MV-4-11 (cell line): ENCODE measurements at regions not wholly inside any gene's neighbourhood (a gene's known extent, or its start where the extent isn't known, plus 50 kb on each side); places are given as distances from the start of the nearest gene placed in this dataset.
A peak's percentile ranks its signal among the peaks of the same experiment; 100 is the strongest.
"Not testable (repeated sequence)": the region's sequence is repeated elsewhere in the genome, so short reads cannot be mapped to it uniquely, and the experiment has no call there.

Source experiments
- DNase-seq: peaks from one replicate; lab custom pipeline; 2025; lab: John Stamatoyannopoulos, UW

DNA sequence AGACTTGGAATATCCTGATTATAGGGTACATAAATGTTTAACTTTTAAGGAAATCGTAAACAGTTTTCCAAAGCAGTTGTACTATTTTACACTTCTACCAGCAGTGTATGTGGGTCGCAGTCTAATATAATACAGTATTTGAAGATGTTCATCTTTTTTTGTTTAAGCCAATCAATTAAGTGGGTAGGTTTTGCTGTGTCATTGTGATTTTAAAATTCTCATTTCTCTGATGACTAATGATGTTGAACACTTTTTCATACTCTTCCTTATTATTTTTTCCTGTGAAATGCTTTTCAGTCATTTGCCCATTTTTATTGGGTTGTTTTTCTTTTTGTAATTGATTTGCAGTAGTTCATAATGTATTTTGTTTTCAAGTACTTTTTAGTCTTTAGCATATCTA lies 2689.7 kb downstream of the PCDH9 start:
- DNase-seq: no peak

DNA sequence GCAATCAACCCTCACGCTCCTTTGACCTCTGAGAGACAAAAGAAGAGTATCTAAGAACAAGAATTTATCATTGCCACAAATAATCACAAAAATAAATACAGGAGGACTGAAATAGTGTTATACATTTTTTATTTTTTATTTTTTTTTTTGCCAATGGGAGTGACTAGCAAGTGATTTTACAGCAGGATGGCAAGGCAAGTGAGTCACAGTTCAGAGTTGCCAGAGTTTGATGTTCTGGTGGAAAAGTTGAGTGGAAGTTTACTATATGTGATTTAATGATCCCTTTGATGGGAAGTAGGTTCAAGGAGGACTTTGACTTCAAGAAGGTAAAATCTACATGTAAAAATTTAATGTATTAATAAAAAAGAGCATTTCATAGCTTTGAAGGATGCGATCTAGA lies 2691.4 kb downstream of the PCDH9 start:
- no peak for DNase-seq

DNA sequence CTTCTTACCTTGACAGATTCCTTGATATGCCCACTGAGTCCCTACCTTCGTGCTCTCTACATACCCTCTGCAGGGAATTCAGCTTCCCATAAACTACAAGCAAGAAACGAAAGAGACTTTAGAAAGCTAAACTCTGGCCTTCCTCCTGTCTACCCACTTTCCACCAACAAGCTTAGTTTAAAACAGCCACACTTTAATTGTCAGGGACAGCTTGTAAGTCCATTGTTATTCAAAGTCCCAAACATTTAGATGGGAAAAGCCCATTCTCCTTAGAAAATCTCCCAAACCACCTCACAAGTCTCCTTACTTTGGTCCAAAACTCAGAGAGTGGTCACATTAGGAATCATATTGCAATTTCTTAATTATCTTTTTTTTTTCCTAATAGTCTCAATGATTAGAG lies 2695.8 kb downstream of the PCDH9 start:
- DNase-seq: no peak

DNA sequence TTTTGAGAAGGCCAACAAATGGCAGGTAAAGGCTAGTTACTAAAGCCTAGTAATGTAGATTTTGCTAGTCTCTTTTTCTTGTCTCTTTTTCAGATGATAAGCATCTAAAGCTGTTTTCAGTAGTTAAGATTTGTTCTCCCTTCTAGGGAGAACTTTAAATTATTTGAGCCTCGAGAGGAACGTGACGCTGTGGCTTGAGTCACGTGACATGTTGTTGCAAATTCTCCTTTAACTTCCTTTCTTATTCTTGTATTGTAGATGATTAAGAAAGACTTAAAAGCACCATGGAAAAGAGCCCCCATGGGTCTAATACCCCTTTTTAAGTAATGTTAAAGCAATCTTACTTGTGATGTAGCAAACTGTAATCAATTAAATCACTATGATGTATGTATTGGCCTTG lies 2698.7 kb downstream of the PCDH9 start:
- DNase-seq: no peak

DNA sequence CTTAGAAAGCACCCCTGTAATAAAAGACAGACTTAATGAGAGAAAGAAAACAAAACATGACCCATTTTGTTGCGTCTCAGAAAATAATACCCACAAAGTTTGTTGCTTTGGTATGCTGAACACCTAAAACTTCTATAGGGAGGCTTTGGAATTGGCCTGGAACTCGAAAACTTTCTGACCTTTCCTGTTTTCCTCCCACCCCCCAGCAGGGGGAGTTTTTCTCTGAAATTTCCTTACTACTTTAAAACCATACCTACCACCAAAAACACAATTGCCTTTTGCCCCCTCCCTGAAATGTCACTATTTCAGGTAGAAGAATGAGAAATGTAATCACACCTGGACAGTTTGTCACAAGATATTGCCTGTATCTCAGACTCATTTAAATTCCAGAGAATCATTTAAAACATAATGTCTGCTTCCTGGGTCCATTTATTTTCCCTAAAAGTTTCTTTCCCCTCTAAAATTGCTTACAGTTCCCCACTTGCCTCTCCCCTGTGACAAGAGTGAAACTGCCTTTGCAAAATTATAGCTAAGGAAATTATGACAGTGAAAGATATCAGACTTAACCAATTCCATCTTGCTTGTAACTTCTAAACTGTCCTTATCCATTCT lies 2700.2 kb downstream of the PCDH9 start:
- peak; percentile 3 for DNase-seq

DNA sequence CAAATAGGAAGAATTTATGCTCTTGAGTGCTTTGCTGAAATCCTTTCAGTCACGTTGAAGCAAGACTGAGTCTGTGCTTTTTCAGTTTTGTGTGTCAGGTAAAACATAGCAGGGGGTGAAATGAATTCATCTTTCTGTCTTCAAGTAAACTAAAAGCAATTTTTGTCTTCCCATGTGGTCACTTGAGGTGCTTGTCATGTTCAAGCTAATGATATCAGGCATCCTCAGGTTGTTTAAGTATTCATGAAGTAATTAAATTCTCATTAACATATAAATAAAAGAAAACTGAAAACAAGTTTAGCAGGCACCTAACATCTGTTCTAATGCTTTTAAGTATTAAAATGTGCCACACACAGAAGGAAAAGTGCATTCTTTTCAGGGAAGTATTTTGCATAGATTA lies 2701.3 kb downstream of the PCDH9 start:
- DNase-seq: no peak

DNA sequence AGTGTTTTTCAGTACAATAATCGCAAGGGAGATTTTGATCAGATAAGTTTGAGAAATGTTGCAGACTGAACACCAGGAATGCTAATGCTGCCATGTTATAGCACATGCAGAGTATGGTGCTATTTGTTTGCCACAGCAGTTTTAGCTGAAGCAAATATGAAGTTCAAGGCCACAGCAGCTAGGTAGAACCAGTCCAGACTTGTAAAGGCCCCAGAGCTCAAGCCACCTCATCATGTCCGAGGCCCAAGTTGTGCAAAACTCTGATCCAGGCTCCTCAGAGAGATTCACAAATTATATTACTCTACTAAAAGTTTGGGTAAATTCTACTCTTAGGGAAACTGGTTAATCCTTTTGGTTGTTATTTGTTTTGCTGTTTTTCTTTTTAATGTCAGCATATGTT lies 2702.6 kb downstream of the PCDH9 start:
- no peak for DNase-seq

DNA sequence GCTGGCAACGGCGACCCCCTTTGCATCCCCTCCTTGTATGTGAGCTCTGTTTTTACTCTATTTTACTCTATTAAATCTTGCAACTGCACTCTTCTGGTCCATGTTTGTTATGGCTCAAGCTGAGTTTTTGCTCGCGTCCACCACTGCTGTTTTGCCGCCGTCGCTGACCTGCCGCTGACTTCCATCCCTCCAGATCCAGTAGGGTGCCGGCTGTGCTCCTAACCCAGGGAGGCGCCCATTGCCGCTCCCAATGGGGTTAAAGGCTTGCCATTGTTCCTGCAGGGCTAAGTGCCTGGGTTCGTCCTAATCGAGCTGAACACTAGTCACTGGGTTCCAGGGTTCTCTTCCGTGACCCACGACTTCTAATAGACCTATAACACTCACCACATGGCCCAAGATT lies 2704.4 kb downstream of the PCDH9 start:
- DNase-seq: no peak

DNA sequence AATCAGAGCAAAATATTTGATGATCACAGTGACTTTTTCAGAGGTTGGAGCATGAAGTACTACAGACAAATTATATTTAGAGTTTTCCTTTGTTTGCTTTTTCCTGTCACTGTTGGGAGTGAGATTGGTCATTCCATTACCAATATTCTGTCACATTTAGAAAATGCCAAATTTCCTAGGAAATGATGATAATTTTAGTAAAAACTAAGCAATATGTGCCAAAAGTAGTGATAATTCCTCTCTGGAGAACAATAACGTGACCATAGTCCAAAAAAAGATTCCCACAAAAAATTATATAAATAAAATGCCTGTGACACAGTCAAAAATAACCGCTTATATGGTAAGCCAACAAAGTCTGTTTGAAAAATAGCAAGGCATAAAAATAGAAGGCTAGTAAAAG lies 2719.4 kb downstream of the PCDH9 start:
- DNase-seq: no peak

DNA sequence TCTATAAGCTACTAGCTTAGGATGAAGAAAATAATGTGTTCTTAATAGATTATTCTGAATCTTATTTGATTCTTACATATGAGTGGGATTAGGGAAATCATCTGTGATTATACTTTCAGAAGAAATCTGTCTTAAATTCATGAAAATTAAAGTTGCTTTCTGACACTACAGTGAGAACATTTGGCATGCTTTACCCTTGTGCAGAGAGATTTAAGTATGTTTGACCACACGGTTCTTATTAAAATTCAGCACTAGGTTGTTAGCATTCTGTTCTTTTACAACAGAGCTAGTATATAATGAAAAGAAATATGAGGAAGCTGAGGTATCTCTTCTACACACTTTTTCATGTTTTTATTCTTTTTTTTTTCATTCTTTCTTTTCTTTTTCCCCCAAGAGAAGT lies 2723.9 kb downstream of the PCDH9 start:
- DNase-seq: no peak

DNA sequence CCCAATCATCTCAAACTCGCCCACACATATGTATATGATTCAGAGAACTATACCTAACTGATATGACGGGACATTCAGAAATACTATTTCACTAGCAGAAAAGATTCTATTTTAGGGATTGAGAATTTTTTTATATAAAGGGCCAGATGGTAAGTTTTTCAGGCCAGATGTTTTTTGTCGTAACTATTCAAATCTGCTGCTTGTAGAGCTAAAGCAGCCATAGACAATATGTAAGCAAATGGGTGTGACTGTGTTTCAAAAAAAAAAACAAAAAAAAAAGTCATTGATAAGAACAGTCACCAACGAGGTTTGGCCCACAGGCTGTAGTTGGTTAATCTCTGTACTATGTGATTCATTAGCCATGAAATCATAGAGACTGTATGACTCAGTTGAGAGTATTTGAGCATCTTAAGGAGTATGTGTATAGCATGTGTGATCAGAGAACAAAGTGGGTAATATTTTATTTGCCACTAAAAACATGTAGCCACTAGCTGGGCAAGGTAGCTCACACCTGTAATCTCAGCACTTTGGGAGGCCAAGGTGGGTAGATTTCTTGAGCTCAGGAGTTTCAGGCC lies 2724.7 kb downstream of the PCDH9 start:
- no peak for DNase-seq

DNA sequence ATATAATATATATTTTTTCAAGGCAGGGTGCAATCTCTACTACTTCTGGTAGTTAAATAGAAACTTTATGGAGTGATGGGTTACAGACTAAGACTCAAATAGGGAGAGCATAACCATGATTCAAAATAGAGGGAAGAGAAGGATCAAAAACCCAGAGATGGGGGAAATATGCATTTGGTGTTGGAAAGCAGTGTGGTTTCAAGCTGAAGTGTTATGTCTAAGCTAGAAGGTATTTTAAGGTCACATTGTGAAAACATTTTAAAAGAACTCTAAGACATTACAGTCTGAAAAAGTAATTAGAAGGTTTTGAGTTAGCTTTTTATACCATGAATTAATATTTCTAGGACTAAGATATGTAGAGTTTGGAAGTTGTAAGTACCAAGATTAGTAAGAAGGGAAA lies 2741.4 kb downstream of the PCDH9 start:
- no peak for DNase-seq

DNA sequence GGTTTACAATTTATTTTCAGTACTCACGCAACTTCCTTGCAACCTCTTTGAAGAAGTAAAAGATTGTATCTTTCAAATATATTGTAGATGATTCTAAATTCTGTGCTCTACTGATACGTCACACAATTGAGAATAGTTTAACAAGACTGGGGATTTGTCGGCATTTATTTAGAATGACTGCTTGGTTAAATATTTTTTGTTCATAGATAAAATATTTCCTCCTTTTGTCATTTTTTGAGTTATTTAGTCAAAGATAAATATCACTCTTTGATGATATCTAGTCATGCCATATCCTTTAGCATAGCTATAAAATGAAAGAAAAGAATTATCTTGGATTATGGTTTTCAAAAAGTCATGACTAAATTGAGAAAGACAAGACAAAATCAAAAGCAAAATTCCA lies 2747.8 kb downstream of the PCDH9 start:
- no peak for DNase-seq

DNA sequence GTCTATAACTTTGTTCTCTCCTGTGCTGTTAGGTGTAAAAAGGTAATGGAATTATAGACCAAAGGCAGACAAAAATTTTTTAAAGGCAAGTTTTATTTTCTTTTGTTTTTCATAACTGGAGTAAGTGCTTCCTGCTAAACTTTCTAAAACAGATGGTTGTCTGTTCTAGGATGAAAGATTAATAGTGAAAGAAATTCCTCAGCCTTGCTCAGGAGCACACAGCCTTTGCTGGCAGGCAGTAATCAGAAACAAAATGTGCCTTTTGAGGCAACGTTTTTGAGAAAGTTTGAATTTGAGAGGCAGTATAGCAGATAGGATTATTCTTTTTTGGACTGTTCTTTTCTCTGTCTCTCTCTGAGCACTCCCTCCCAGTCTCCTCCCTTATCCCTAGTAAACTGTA lies 2749.5 kb downstream of the PCDH9 start:
- DNase-seq: no peak

DNA sequence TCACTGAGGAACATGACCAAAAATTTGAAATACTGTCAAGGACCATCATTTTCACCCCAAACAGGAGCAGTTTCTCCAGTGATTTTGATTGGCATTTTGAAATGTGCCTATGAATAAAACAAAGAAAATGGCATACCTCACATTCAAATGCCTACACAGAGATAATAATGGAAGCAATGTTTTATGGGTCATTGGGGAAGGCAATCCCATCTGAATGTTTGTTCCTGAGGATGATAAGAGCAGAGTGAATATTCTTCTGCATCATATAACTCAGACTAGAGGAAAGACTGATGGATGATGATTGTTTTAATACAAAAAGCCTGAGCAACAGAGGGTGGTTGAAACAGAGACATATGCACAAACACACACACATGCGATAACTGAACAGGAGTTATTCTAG lies 2749.9 kb downstream of the PCDH9 start:
- DNase-seq: no peak

DNA sequence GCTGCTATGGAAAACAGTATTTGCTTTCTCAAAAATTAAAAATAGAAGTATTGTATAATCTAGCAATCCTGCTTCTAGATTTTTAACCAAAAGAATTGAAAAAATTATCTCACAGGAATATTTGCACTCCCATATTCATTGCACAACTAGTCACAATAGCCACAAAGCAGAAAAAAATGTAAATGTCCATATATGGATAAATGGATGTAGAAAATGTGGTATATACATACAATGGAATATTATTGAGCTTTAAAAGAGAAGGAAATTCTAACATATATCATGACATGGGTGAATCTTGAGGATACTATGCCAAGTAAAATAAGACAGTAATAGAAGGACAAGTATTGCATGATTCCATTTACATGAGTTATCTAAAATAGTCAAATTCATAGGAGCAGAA lies 2753.0 kb downstream of the PCDH9 start:
- DNase-seq: no peak

DNA sequence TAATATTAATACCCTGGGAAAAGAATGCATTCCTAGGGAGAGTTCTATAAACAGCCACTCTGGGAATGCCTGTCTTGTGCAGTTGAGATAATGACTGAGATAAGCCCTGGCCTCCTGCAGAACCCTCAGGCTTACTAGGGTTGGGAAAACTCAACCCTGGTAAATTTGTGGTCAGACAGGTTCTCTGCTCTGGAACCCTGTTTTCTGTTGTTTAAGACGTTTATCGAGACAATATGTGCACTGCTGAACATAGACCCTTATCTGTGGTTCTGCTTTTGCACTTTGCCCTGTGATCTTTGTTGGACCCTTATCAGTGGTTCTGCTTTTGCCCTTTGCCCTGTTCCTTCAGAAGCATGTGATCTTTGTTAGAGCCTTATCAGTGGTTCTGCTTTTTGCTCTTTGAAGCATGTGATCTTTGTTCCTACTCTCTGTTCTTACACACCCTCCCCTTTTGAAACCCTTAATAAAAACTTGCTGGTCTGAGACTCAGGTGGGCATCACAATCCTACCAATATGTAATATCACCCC lies 2754.0 kb downstream of the PCDH9 start:
- DNase-seq: not testable (repeated sequence)

DNA sequence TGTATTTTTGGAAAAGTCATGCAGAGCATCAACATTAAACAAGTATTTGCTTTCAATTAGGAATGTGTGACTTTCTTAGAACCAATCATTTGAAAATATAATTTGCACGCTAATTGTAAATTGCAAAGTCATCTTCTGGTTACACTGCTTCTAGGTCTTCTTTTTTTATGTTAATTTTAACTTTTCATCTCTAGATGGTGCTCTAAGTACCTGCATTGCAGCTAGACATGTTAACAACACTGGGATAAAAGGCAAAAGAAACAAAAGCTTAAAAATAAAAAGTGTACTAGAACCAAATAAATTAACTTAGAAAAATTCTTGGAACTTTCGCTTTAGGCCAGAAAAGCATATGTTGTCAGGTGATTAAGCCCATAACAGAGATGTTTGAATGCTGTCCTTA lies 2758.2 kb downstream of the PCDH9 start:
- DNase-seq: no peak

DNA sequence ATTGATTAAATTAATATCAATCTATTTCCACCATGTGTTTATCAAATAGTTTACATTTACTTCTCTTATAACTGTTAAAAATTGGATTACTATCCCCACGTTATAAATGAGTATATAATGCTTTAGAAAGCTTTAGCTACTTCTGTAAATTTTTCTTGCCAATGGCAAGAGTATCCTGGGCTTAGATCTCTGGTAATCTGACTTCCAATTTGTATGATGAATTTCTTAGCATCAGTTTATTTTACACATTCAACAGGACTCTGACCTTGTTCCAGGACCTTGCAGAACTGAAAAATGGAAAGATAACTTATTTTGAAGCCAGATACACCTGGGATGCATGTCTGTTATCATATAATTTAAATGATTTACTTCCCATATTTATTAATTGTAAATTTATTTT lies 2759.4 kb downstream of the PCDH9 start:
- no peak for DNase-seq

DNA sequence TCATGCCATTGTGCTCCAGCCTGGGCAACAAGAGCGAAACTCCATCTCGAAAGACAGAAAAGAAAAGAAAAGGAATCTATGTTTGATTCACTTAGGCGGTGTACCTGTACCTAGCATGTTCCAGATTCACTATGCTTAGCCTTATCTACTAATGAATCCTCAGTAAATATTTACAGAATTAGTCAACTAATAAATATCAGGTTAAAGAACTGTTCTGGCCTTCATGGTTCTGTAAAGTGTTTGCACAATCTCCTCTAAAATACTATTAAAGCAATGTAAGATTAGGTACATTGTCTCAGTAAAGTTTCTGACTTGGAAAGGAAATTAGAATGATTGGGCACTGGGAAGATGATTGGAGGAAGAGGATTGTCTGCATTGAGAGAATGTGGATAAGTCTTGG lies 2770.4 kb downstream of the PCDH9 start:
- no peak for DNase-seq

DNA sequence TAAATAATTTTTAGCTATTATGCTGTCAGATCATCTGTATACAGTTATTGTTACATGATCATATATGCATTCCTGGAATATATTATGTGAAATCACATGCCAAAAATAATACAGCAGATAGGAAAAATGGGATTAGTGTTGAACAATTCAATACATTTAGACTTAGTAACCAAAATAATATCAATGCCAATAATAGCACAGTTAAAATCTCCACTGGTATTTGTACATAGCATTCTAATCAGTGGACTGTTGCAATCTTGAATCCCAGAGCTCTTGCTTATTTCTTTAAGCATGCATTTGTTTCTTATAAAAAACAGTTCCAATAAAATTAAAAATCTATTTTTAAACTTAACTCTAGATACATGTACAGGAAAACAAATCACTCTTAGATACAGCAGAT lies 2772.2 kb downstream of the PCDH9 start:
- no peak for DNase-seq

DNA sequence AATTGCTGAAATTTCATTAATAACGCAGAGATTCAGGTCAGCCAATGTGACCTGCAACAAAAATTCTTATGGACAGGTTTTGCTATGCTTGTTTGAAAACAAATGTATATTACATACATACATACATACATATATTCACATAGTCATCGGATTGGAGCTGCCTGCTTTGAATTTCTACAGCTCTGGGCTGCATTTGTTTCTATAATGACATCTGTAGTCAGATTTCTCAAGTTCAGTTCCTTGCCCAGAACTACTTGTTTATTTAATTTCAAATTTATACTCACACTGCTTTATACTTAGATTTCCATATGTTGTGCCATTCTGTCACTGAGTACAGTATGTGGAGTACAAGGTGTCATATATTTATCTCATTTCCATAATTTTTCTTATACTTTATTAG lies 2775.0 kb downstream of the PCDH9 start:
- no peak for DNase-seq

DNA sequence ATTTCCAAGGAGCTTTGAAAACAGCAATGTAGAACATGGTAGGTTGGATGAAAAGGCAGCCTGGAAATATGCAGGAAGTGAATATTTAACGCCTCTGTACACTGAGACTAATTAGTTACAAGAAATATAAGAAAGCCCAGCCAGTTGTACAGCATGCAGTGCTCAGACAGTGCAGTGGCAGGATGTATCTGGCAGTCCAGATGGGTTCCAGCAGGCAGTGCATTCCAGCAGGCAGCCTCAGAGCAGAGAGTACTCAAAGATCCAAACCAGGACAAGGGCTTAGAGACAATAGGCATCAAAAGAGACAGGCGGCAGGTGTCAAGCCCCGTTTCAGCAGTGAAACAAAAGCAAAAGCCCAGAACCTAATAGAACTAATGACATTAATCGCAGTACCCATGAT lies 2776.3 kb downstream of the PCDH9 start:
- DNase-seq: no peak

DNA sequence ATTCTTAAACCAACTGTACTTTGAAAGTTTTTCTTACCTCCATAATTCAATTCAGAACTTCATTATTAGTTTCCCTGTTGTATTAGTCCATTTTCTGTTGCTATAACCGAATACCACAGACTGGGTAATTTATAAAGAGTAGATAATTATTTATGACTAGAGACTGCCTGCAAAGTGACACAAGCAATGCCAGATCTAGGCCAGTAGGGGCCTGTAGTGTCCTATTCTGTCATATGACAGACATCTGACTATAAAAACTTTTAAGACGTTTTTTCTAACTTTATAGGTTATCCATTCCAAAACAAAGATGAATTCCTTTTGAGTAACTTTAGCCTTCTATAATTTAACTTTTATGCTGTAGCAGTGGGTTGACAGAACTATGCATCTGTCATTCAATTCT lies 2783.8 kb downstream of the PCDH9 start:
- DNase-seq: no peak
